ENCODE measurements at regions not wholly inside any gene's neighbourhood (a gene's known extent, or its start where the extent isn't known, plus 50 kb on each side); places are given as distances from the start of the nearest gene placed in this dataset.

- no peaks in the 10 kb centered on the region for H3K27me3 Mint-ChIP-seq (ENCODE audit: low read depth)
- no peaks in the 10 kb centered on the region for H3K4me1 Mint-ChIP-seq (ENCODE audit: low read depth)
- H3K4me3 Mint-ChIP-seq: no peak overlapping the region
- H3K27ac Mint-ChIP-seq: no peak overlapping the region
- H3K9me3 Mint-ChIP-seq: peaks cover 15% of the 10 kb centered on the region
- DNase-seq (ENCODE audit: low spot score): no peak
- no peaks in the 10 kb centered on the region for H3K36me3 Mint-ChIP-seq (ENCODE audit: low read depth)
Observed at GRCh38 chr16:6678586-6678985, 654.1 kb upstream of the RBFOX1 start.

- no peak overlapping the region for H3K27ac Mint-ChIP-seq
- no peak overlapping the region for H3K4me3 Mint-ChIP-seq
- H3K4me1 Mint-ChIP-seq (ENCODE audit: low read depth): no peaks in the 10 kb centered on the region
- H3K27me3 Mint-ChIP-seq (ENCODE audit: low read depth): no peaks in the 10 kb centered on the region
- DNase-seq (ENCODE audit: low spot score): no peak
- H3K9me3 Mint-ChIP-seq: peaks cover 24% of the 10 kb centered on the region
- no peaks in the 10 kb centered on the region for H3K36me3 Mint-ChIP-seq (ENCODE audit: low read depth)
Observed at GRCh38 chr16:6674071-6674470, 658.6 kb upstream of the RBFOX1 start.

- Mint-ChIP-seq H3K4me3 (no peak overlapping the region), H3K4me1 (ENCODE audit: low read depth) (no peaks in the 10 kb centered on the region), H3K9me3 (peaks cover 24% of the 10 kb centered on the region), H3K27ac (no peak overlapping the region), H3K27me3 (ENCODE audit: low read depth) (no peaks in the 10 kb centered on the region), H3K36me3 (ENCODE audit: low read depth) (no peaks in the 10 kb centered on the region)
- DNase-seq (ENCODE audit: low spot score): no peak
Observed at GRCh38 chr16:6672507-6672906, 660.1 kb upstream of the RBFOX1 start.

DNA sequence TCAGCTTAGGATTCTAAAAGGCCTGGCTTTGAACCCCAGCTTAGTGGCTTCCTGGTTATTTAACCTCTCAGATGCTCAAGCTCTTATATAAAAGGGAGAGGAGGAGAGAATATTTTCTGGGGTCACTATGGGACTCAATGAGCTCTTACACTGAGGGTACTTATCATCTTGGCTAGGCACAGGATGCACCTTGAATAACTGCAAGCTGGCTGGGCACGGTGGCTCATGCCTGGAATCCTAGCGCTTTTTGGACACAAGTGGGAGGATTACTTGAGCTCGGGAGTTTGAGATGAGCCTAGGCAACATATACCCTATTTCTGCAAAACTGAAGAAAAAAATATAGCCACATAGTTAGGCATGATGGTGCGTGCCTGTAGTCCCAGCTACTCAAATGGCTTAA, 665.3 kb upstream of the RBFOX1 start:
- Mint-ChIP-seq H3K4me1 (ENCODE audit: low read depth) (no peaks in the 10 kb centered on the region), H3K9me3 (peaks cover 9% of the 10 kb centered on the region), H3K27me3 (ENCODE audit: low read depth) (no peaks in the 10 kb centered on the region), H3K27ac (no peak overlapping the region), H3K4me3 (no peak overlapping the region), H3K36me3 (ENCODE audit: low read depth) (no peaks in the 10 kb centered on the region)
- no peak for DNase-seq (ENCODE audit: low spot score)

GRCh38 chr16:6665126-6665525, 667.5 kb upstream of the RBFOX1 start:
- no peaks in the 10 kb centered on the region for H3K4me1 Mint-ChIP-seq (ENCODE audit: low read depth)
- DNase-seq (ENCODE audit: low spot score): no peak
- H3K27me3 Mint-ChIP-seq (ENCODE audit: low read depth): no peaks in the 10 kb centered on the region
- peaks cover 8% of the 10 kb centered on the region for H3K9me3 Mint-ChIP-seq
- H3K27ac Mint-ChIP-seq: no peak overlapping the region
- no peak overlapping the region for H3K4me3 Mint-ChIP-seq
- no peaks in the 10 kb centered on the region for H3K36me3 Mint-ChIP-seq (ENCODE audit: low read depth)

DNA sequence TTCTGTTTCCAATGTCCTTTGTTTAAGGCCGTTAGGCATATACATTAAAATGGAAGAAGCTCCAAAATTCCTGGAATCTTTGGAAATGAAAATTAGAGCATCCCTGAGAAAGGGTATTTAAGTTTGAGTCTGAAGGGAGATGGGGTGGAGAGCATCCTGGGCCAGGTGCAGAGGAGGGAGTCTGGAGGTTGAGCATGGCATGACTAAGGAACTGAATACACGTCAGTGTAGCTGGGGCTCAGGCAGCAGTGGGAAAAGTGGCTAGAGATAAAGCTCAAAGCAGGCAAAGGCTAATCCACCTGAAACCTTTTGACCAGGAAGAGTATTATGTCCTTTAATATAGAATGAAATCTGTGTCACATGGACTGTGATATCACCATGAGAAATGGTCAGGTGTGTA, 669.0 kb upstream of the RBFOX1 start:
- Mint-ChIP-seq H3K27me3 (ENCODE audit: low read depth) (no peaks in the 10 kb centered on the region), H3K4me3 (no peak overlapping the region), H3K4me1 (ENCODE audit: low read depth) (no peaks in the 10 kb centered on the region), H3K9me3 (peaks cover 8% of the 10 kb centered on the region), H3K27ac (no peak overlapping the region), H3K36me3 (ENCODE audit: low read depth) (no peaks in the 10 kb centered on the region)
- DNase-seq (ENCODE audit: low spot score): no peak

DNA sequence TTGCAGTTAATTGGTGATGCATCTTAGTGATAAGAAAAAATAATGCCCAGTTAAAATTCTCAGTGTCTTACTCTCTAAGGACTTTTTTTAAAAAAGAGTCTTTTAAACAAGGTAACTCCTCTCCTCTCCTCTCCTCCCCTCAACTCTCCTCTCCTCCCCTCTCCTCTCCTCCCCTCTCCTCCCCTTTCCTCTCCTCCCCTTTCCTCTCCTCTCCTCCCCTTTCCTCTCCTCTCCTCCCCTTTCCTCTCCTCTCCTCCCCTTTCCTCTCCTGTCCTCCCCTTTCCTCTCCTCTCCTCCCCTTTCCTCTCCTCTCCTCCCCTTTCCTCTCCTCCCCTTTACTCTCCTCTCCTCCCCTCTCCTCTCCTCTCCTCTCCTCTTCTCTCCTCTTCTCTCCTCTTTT, 675.9 kb upstream of the RBFOX1 start:
- Mint-ChIP-seq H3K27me3 (ENCODE audit: low read depth) (no peaks in the 10 kb centered on the region), H3K36me3 (ENCODE audit: low read depth) (no peaks in the 10 kb centered on the region), H3K4me1 (ENCODE audit: low read depth) (no peaks in the 10 kb centered on the region), H3K4me3 (no peak overlapping the region), H3K9me3 (peaks cover 14% of the 10 kb centered on the region), H3K27ac (no peak overlapping the region)
- DNase-seq (ENCODE audit: low spot score): no peak

DNA sequence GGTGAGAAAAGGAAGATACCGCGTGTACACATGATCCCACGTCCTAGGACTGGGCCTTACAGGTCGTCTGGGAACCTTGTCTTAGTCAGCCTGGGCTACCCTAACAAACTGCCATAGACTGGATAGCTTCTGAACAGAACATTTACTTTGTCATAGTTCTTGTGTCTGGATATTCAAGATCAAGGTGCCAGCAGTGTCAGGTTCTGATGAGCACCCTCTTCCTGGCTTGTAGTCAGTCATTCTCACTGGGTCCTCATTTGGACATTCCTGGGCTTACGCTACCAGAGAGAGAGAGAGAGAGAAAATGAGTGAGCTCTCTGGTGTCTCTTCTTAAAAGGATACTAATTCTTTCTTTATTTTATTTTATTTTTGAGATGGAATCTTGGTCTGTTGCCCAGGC, 685.8 kb upstream of the RBFOX1 start:
- no peaks in the 10 kb centered on the region for H3K36me3 Mint-ChIP-seq (ENCODE audit: low read depth)
- peaks cover 3% of the 10 kb centered on the region for H3K4me1 Mint-ChIP-seq (ENCODE audit: low read depth)
- no peak overlapping the region for H3K4me3 Mint-ChIP-seq
- H3K27me3 Mint-ChIP-seq (ENCODE audit: low read depth): peaks cover 3% of the 10 kb centered on the region
- DNase-seq (ENCODE audit: low spot score): no peak
- no peak overlapping the region for H3K27ac Mint-ChIP-seq
- peaks cover 3% of the 10 kb centered on the region for H3K9me3 Mint-ChIP-seq

GRCh38 chr16:6645768-6646568, 686.7 kb upstream of the RBFOX1 start:
- peaks cover 3% of the 10 kb centered on the region for H3K4me1 Mint-ChIP-seq (ENCODE audit: low read depth)
- H3K27me3 Mint-ChIP-seq (ENCODE audit: low read depth): peaks cover 3% of the 10 kb centered on the region
- DNase-seq (ENCODE audit: low spot score): no peak
- no peak overlapping the region for H3K4me3 Mint-ChIP-seq
- H3K36me3 Mint-ChIP-seq (ENCODE audit: low read depth): no peaks in the 10 kb centered on the region
- H3K27ac Mint-ChIP-seq: no peak overlapping the region
- no peaks in the 10 kb centered on the region for H3K9me3 Mint-ChIP-seq

DNA sequence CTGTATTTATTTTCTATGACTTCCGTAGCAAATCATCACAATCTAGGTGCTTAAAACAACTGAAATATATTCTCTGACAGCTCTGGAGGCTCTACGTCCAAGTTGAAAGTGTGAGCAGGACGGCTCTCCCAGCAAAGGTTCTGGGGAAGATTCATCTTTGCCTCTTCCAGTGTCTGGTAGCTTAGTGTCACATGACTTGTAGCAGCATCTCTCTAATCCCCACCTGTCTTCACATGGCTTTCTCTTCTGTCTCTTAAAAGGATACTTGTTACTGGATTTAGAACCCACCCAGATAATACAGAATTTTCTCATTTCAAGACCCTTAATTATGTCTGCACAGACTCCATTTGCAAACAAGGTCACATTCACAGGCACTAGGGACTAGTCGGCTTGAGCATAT, 687.7 kb upstream of the RBFOX1 start:
- H3K4me1 Mint-ChIP-seq (ENCODE audit: low read depth): peaks cover 3% of the 10 kb centered on the region
- H3K4me3 Mint-ChIP-seq: no peak overlapping the region
- H3K27me3 Mint-ChIP-seq (ENCODE audit: low read depth): peaks cover 3% of the 10 kb centered on the region
- no peaks in the 10 kb centered on the region for H3K9me3 Mint-ChIP-seq
- no peak overlapping the region for H3K27ac Mint-ChIP-seq
- DNase-seq (ENCODE audit: low spot score): no peak
- H3K36me3 Mint-ChIP-seq (ENCODE audit: low read depth): no peaks in the 10 kb centered on the region

GRCh38 chr16:6643080-6643686, 689.5 kb upstream of the RBFOX1 start:
- Mint-ChIP-seq H3K27me3 (ENCODE audit: low read depth) (peaks cover 3% of the 10 kb centered on the region), H3K36me3 (ENCODE audit: low read depth) (no peaks in the 10 kb centered on the region), H3K4me1 (ENCODE audit: low read depth) (peaks cover 3% of the 10 kb centered on the region), H3K9me3 (no peaks in the 10 kb centered on the region), H3K27ac (no peak overlapping the region), H3K4me3 (no peak overlapping the region)
- peak; percentile 15 for DNase-seq (ENCODE audit: low spot score)

DNA sequence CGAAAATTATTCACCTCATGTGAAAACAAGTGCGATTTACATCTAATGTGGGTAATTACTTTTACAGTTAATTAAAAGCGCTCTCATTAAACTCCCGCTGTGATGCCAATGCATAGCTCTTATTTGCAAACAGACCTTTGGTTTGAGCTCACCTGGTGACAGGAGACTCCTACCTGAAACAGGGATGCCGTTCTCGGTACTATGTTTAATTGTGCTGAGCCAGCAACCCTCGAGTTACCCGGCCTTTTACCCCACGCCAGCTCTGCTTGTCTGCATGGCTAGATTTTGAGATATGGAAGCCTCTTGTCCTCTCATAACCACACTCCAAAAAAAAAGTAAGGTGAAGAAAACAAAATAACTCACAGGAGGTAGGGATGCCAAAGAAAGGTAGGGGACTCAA, 690.4 kb upstream of the RBFOX1 start:
- Mint-ChIP-seq H3K27me3 (ENCODE audit: low read depth) (peaks cover 3% of the 10 kb centered on the region), H3K9me3 (no peaks in the 10 kb centered on the region), H3K4me1 (ENCODE audit: low read depth) (peaks cover 3% of the 10 kb centered on the region), H3K36me3 (ENCODE audit: low read depth) (no peaks in the 10 kb centered on the region), H3K4me3 (no peak overlapping the region), H3K27ac (no peak overlapping the region)
- no peak for DNase-seq (ENCODE audit: low spot score)

DNA sequence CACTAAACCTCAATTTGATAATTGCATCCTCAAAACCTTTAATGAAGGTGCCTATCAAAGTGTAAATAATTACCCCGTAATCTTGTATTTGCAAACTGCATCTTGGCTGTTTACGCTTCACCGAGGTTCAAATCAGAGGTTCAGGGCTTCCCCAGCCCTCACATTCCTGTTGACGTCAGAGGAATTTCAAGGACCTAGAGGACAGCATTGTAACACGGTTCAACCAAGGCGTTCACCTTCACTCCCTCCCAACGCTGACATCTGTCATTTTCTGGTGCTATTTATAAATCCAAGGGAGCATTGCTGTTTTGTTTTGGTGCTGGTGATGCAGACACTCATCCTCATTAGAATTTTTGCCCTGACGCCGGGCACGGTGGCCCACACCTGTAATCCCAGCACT, 691.6 kb upstream of the RBFOX1 start:
- DNase-seq (ENCODE audit: low spot score): no peak
- Mint-ChIP-seq H3K36me3 (ENCODE audit: low read depth) (no peaks in the 10 kb centered on the region), H3K27ac (no peak overlapping the region), H3K9me3 (no peaks in the 10 kb centered on the region), H3K27me3 (ENCODE audit: low read depth) (peaks cover 3% of the 10 kb centered on the region), H3K4me1 (ENCODE audit: low read depth) (peaks cover 3% of the 10 kb centered on the region), H3K4me3 (no peak overlapping the region)

DNA sequence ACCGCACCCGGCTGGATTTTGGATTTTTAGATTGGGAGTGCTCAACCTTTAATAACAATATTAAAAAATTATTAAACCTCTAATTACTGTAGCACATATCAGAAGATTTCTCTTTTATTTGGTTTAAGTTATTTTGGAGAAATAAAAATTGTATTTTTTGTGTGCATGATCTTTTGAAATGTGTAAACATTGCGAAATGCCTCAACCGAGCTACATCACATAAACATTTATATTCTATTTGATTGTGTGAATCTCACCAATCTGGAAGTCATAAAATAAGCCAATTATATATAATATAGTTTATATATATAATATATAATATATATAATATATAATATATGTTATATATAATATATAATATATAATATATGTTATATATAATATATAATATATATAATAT, 696.2 kb upstream of the RBFOX1 start:
- Mint-ChIP-seq H3K27ac (no peak overlapping the region), H3K4me1 (ENCODE audit: low read depth) (no peaks in the 10 kb centered on the region), H3K36me3 (ENCODE audit: low read depth) (no peaks in the 10 kb centered on the region), H3K9me3 (no peaks in the 10 kb centered on the region), H3K4me3 (no peak overlapping the region), H3K27me3 (ENCODE audit: low read depth) (no peaks in the 10 kb centered on the region)
- no peak for DNase-seq (ENCODE audit: low spot score)

DNA sequence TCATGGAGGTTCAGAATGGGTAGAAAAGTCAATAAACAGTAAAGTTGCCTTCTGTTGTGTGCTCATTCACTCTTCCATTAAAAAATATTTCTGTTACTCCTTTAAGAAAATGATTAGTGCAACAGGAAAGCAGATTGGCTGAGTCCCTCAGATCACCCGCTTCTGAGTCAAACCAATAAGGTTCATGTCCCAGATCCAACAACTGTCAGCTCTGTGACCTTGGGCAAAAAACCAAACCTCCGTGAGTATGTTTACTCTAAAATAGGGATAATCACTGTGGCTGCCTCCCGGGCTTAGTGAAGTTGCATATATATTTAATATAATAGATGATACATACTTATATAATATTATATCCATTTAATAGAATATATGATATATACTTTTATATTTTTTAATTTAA, 698.5 kb upstream of the RBFOX1 start:
- Mint-ChIP-seq H3K4me3 (no peak overlapping the region), H3K4me1 (ENCODE audit: low read depth) (no peaks in the 10 kb centered on the region), H3K27me3 (ENCODE audit: low read depth) (no peaks in the 10 kb centered on the region), H3K9me3 (no peaks in the 10 kb centered on the region), H3K27ac (no peak overlapping the region), H3K36me3 (ENCODE audit: low read depth) (no peaks in the 10 kb centered on the region)
- no peak for DNase-seq (ENCODE audit: low spot score)

Data from T-helper 2 cell treated with Interferon-gamma antibody and Interleukin-4, amounts not matched to agents 5 μg/mL and 100 μg/mL, for 36 hours (primary cell).